Gastroesophageal sphincter (tissue), 4 donors: ENCODE measurements at regions not wholly inside any gene's neighbourhood (a gene's known extent, or its start where the extent isn't known, plus 50 kb on each side); places are given as distances from the start of the nearest gene placed in this dataset.

Source experiments
- ATAC-seq: fragments of 150-250 bp; one replicate; pipeline ENCODE4 v1.9.1; 2016; ENCODE audit warnings: mild to moderate bottlenecking, moderate library complexity
- H3K27ac ChIP-seq, 4 donors: fragments of 200-600 bp; sonication (generic) in 3 of 4; 1 replicate in 3 of 4; 2 replicates in 1 of 4; pipeline ENCODE4 v1.5.1; 2016 to 2019
- H3K27me3 ChIP-seq: fragments of 200-600 bp; sonication (generic); one replicate; pipeline ENCODE4 v1.5.1; 2019
- H3K36me3 ChIP-seq, 2 donors: fragments of 200-600 bp; sonication (generic); one replicate each; pipeline ENCODE4 v1.5.1; 2019; ENCODE audit warnings: control low read depth in 1 of 2
- H3K4me1 ChIP-seq, 3 donors: fragments of 200-600 bp; sonication (generic); 1 replicate in 2 of 3; 2 replicates in 1 of 3; pipeline ENCODE4 v1.5.1; 2016 to 2019; ENCODE audit warnings: control low read depth in 2 of 3
- H3K4me3 ChIP-seq, 2 donors: fragments of 200-600 bp; sonication (generic); one replicate each; pipeline ENCODE4 v1.5.1; 2019; ENCODE audit warnings: mild to moderate bottlenecking in 1 of 2, moderate library complexity in 1 of 2
- H3K9me3 ChIP-seq, 3 donors: fragments of 200-600 bp; sonication (generic); one replicate each; pipeline ENCODE4 v1.5.1; 2017 to 2019; ENCODE audit warnings: control low read depth in 2 of 3
- CTCF ChIP-seq, 4 experiments: fragments of 200-600 bp in 2 of 4; fragments of 450-650 bp in 2 of 4; sonication (generic) in 1 of 4; IDR thresholded peaks; one replicate each; pipeline ENCODE4 v1.5.1; 2017 to 2019; ENCODE audit warnings: antibody characterized with exemption in 4 of 4, mild to moderate bottlenecking in 2 of 4, moderate library complexity in 2 of 4
- EP300 ChIP-seq: sonication (generic); formaldehyde crosslinking; IDR thresholded peaks from one replicate; pipeline ENCODE4 v1.6.1; 2017; ENCODE audit warnings: antibody characterized with exemption, mild to moderate bottlenecking
- POLR2A ChIP-seq, 2 donors: fragments of 450-650 bp; IDR thresholded peaks; one replicate each; pipeline ENCODE4 v1.6.1; 2017; ENCODE audit warnings: antibody characterized with exemption in 2 of 2, mild to moderate bottlenecking in 2 of 2, moderate library complexity in 1 of 2
- POLR2AphosphoS5 ChIP-seq: sonication (generic); formaldehyde crosslinking; IDR thresholded peaks from one replicate; pipeline ENCODE4 v1.6.1; 2017; ENCODE audit warnings: antibody characterized with exemption
- WGBS, 2 donors: methylation state at CpG; one replicate each; pipeline ENCODE4 v1.1.5; 2018; ENCODE audit warnings: low coverage in 1 of 2; 5-methylcytosine and 5-hydroxymethylcytosine counted together

GRCh38 chr2:58608146-58608545 lies 367.0 kb upstream of the FANCL start:
- H3K27ac ChIP-seq, result no peak overlapping the region
- no peaks in the 10 kb centered on the region for H3K9me3 ChIP-seq
- no peak for TF ChIP-seq EP300
- TF ChIP-seq POLR2AphosphoS5, result no peak
- TF ChIP-seq POLR2A (IDR thresholded peaks at IDR 0.05), result no peak
- no peak for TF ChIP-seq CTCF (IDR thresholded peaks at IDR 0.05)
- H3K4me1 ChIP-seq, result no peaks in the 10 kb centered on the region
- no peaks in the 10 kb centered on the region for H3K27me3 ChIP-seq
- no peak overlapping the region for H3K4me3 ChIP-seq
- no peaks in the 10 kb centered on the region for H3K36me3 ChIP-seq
- 50 to 57% methylated on average over 1 of the region's 1 CpG for WGBS, 2 donors
- ATAC-seq, result no peak

GRCh38 chr2:58607448-58607847 lies 366.3 kb upstream of the FANCL start:
- H3K36me3 ChIP-seq, result no peaks in the 10 kb centered on the region
- no peak for TF ChIP-seq POLR2A (IDR thresholded peaks at IDR 0.05)
- no peak for TF ChIP-seq EP300
- TF ChIP-seq POLR2AphosphoS5, result no peak
- TF ChIP-seq CTCF (IDR thresholded peaks at IDR 0.05), result no peak
- H3K27ac ChIP-seq, result no peak overlapping the region
- no peaks in the 10 kb centered on the region for H3K9me3 ChIP-seq
- ATAC-seq, result no peak
- 78 to 89% methylated on average over 2 of the region's 2 CpGs for WGBS, 2 donors
- no peak overlapping the region for H3K4me3 ChIP-seq
- no peaks in the 10 kb centered on the region for H3K4me1 ChIP-seq
- no peaks in the 10 kb centered on the region for H3K27me3 ChIP-seq

- H3K4me1 ChIP-seq, result no peaks in the 10 kb centered on the region
- no peaks in the 10 kb centered on the region for H3K9me3 ChIP-seq
- TF ChIP-seq POLR2A (IDR thresholded peaks at IDR 0.05), result no peak
- TF ChIP-seq EP300, result no peak
- TF ChIP-seq POLR2AphosphoS5, result no peak
- no peak for TF ChIP-seq CTCF (IDR thresholded peaks at IDR 0.05)
- H3K27ac ChIP-seq, result no peak overlapping the region
- H3K4me3 ChIP-seq, result no peak overlapping the region
- no peaks in the 10 kb centered on the region for H3K36me3 ChIP-seq
- no peaks in the 10 kb centered on the region for H3K27me3 ChIP-seq
- no peak for ATAC-seq
These were observed 365.7 kb upstream of the FANCL start for GRCh38 chr2:58606799-58607198.

- H3K36me3 ChIP-seq, result no peaks in the 10 kb centered on the region
- H3K9me3 ChIP-seq, result no peaks in the 10 kb centered on the region
- no peak overlapping the region for H3K27ac ChIP-seq
- H3K27me3 ChIP-seq, result no peaks in the 10 kb centered on the region
- H3K4me3 ChIP-seq, result no peak overlapping the region
- H3K4me1 ChIP-seq, result no peaks in the 10 kb centered on the region
- ATAC-seq, result no peak
- WGBS, 2 donors, result 90 to 100% methylated on average over 1 of the region's 1 CpG
- TF ChIP-seq CTCF (IDR thresholded peaks at IDR 0.05) (no peak), POLR2AphosphoS5 (no peak)
These were observed 363.0 kb upstream of the FANCL start for GRCh38 chr2:58604096-58604495.

GRCh38 chr2:58601017-58601416 lies 359.9 kb upstream of the FANCL start:
- H3K9me3 ChIP-seq, result no peaks in the 10 kb centered on the region
- H3K4me3 ChIP-seq, result no peak overlapping the region
- 80 to 93% methylated on average over 1 to 2 of the region's 2 CpGs for WGBS, 2 donors
- no peaks in the 10 kb centered on the region for H3K36me3 ChIP-seq
- no peaks in the 10 kb centered on the region for H3K27me3 ChIP-seq
- H3K4me1 ChIP-seq, result no peaks in the 10 kb centered on the region
- H3K27ac ChIP-seq, result no peak overlapping the region
- TF ChIP-seq EP300, result no peak
- no peak for TF ChIP-seq CTCF (IDR thresholded peaks at IDR 0.05)
- TF ChIP-seq POLR2AphosphoS5, result no peak
- TF ChIP-seq POLR2A (IDR thresholded peaks at IDR 0.05), result no peak
- no peak for ATAC-seq
